GM19351 (cell line): ENCODE measurements at regions not wholly inside any gene's neighbourhood (a gene's known extent, or its start where the extent isn't known, plus 50 kb on each side); places are given as distances from the start of the nearest gene placed in this dataset.

Experiments used
- ATAC-seq: cut with Tn5 transposase; IDR thresholded peaks from one replicate; pipeline ENCODE4 v1.9.1; 2021; ENCODE audit warnings: mild to moderate bottlenecking, moderate library complexity; ENCODE audit not compliant: unreplicated experiment

GRCh38 chr11:109343242-109343641, 78.7 kb upstream of the C11orf87 start:
- no peak for ATAC-seq

GRCh38 chr11:109347304-109347703, 74.7 kb upstream of the C11orf87 start:
- ATAC-seq: no peak

- ATAC-seq: no peak
Measured at GRCh38 chr11:109349276-109350080, 72.5 kb upstream of the C11orf87 start.

- no peak for ATAC-seq
Measured at GRCh38 chr11:109350091-109350490, 71.9 kb upstream of the C11orf87 start.

- no peak for ATAC-seq
Measured at GRCh38 chr11:109362059-109362458, 59.9 kb upstream of the C11orf87 start.

GRCh38 chr11:109363682-109364081, 58.3 kb upstream of the C11orf87 start:
- no peak for ATAC-seq

GRCh38 chr11:109364851-109365250, 57.1 kb upstream of the C11orf87 start:
- ATAC-seq: no peak

GRCh38 chr11:109371444-109372176, 50.4 kb upstream of the C11orf87 start:
- ATAC-seq: no peak
